ENCODE measurements at regions not wholly inside any gene's neighbourhood (a gene's known extent, or its start where the extent isn't known, plus 50 kb on each side); places are given as distances from the start of the nearest gene placed in this dataset.

DNA sequence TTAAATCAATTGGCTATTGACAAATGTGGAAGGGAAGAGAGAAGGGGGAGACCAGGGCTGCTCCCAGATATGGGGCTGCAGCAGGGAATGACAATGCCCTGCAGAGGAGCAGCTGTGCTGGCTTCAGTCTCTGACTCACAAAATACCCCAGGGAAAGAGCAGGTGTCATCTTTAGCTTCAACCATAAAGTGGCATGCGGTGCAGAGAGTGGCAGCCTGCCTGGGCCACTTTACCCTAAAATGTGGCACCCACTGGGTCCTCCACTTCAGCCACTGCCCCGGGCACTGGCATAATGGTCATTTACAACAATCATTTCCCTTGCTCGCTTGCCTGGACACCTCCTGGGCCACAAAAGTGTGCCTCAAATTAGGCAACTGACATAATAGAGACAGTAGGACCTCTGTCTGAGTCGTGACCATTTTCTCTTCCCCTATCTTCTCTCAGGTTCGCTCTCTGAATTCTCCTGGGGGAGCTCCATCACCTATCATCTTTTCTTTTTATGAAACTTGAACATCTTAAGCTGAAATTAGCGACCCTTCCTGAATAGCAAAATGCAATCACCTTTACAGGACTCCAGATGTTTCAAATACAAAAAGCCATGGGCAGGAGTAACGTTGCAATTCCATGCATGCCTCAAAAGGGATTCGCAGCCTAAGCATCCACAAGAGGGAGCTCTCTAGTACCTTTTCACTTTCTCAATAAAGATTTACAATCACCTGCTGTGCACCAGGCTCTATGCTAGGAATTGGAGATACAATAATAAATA, 179.9 kb upstream of the ATF7IP start:
- no peak overlapping the region for H3K4me3 ChIP-seq (ENCODE audit: insufficient read depth, low read depth, low read length)
- H3K9me3 ChIP-seq (ENCODE audit: control insufficient read depth, low read length): no peaks in the 10 kb centered on the region
- no peaks in the 10 kb centered on the region for H3K4me1 ChIP-seq (ENCODE audit: control insufficient read depth, insufficient read depth, low read length)
- H3K27me3 ChIP-seq (ENCODE audit: control insufficient read depth, insufficient read depth, low read length, poor library complexity, severe bottlenecking): no peaks in the 10 kb centered on the region
- 47 to 48% methylated on average over 8 of the region's 8 CpGs for WGBS, 2 experiments
- no peaks in the 10 kb centered on the region for H3K36me3 ChIP-seq (ENCODE audit: control insufficient read depth, insufficient read depth, low read length)
- H3K27ac ChIP-seq (ENCODE audit: insufficient read depth, low read depth, low read length, poor library complexity, severe bottlenecking): no peak overlapping the region

DNA sequence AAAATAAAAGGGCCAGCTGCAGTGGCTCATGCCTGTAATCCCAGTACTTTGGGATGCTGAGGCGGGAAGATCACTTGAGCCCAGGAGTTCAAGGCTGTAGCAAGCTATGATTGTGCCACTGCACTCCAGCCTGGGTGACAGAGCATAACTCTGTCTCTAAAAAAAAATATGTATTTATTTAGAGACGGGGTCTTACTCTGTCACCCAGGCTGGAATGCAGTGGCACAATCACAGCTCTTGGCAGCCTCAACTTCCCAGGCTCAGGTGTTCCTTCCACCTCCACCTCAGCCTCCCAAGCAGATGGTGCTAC, 179.3 kb upstream of the ATF7IP start:
- WGBS, 2 experiments: 62 to 69% methylated on average over 2 of the region's 2 CpGs

DNA sequence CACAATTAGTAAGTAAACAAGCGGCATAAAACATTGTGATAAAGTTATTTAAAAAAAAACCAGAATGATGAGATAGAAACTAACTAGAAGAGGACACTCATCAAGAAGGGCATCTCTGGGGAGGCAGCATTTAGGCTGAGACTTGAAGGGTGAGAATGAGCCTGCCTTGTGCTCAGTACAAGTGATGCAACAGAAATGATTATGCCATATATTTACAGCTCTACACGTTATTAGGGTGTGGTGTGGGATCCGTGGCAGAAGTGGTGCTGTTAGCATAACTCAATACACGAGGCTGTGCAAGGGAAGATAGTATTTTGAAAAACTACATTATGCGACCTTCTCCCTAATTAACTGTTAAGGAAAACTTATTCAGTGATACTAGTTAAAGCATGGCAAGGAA, 178.5 kb upstream of the ATF7IP start:
- 95 to 97% methylated on average over 5 of the region's 5 CpGs for WGBS, 2 experiments

More for the DNA sequence above, 179.3 kb upstream of the ATF7IP start:
- no peak overlapping the region for H3K27ac ChIP-seq (ENCODE audit: insufficient read depth, low read depth, low read length, poor library complexity, severe bottlenecking)
- no peaks in the 10 kb centered on the region for H3K4me1 ChIP-seq (ENCODE audit: control insufficient read depth, insufficient read depth, low read length)
- H3K9me3 ChIP-seq (ENCODE audit: control insufficient read depth, low read length): no peaks in the 10 kb centered on the region
- no peak overlapping the region for H3K4me3 ChIP-seq (ENCODE audit: insufficient read depth, low read depth, low read length)
- no peaks in the 10 kb centered on the region for H3K36me3 ChIP-seq (ENCODE audit: control insufficient read depth, insufficient read depth, low read length)
- H3K27me3 ChIP-seq (ENCODE audit: control insufficient read depth, insufficient read depth, low read length, poor library complexity, severe bottlenecking): no peaks in the 10 kb centered on the region

GRCh38 chr12:14187966-14188365, 177.5 kb upstream of the ATF7IP start:
- 96 to 97% methylated on average over 7 to 9 of the region's 9 CpGs for WGBS, 2 experiments
- H3K27ac ChIP-seq (ENCODE audit: insufficient read depth, low read depth, low read length, poor library complexity, severe bottlenecking): no peak overlapping the region
- no peaks in the 10 kb centered on the region for H3K27me3 ChIP-seq (ENCODE audit: control insufficient read depth, insufficient read depth, low read length, poor library complexity, severe bottlenecking)
- H3K36me3 ChIP-seq (ENCODE audit: control insufficient read depth, insufficient read depth, low read length): no peaks in the 10 kb centered on the region
- H3K9me3 ChIP-seq (ENCODE audit: control insufficient read depth, low read length): no peaks in the 10 kb centered on the region
- no peaks in the 10 kb centered on the region for H3K4me1 ChIP-seq (ENCODE audit: control insufficient read depth, insufficient read depth, low read length)
- H3K4me3 ChIP-seq (ENCODE audit: insufficient read depth, low read depth, low read length): no peak overlapping the region

More for the DNA sequence above, 178.5 kb upstream of the ATF7IP start:
- Histone ChIP-seq H3K4me3 (ENCODE audit: insufficient read depth, low read depth, low read length) (no peak overlapping the region), H3K36me3 (ENCODE audit: control insufficient read depth, insufficient read depth, low read length) (no peaks in the 10 kb centered on the region), H3K4me1 (ENCODE audit: control insufficient read depth, insufficient read depth, low read length) (no peaks in the 10 kb centered on the region), H3K27me3 (ENCODE audit: control insufficient read depth, insufficient read depth, low read length, poor library complexity, severe bottlenecking) (no peaks in the 10 kb centered on the region), H3K9me3 (ENCODE audit: control insufficient read depth, low read length) (no peaks in the 10 kb centered on the region), H3K27ac (ENCODE audit: insufficient read depth, low read depth, low read length, poor library complexity, severe bottlenecking) (no peak overlapping the region)

DNA sequence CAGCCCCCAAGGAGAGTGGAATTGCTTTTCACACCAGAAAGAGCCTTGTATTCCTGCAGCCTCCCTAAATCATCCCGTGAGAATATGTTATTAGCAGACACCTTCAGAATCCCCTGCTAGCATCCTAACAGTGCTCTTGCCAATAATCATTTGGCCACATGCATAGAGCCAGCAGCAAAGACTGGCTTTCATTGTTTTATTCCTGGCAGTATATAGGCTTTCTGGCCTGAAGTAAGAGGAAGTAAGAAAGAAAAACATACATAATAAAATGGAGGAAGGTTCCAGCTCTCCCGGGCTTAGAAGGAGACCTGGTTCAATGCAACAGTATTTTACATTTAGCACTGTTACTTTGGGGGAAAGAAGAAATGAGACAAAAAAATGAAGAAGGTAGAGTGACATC, 176.7 kb upstream of the ATF7IP start:
- Histone ChIP-seq H3K36me3 (ENCODE audit: control insufficient read depth, insufficient read depth, low read length) (no peaks in the 10 kb centered on the region), H3K27me3 (ENCODE audit: control insufficient read depth, insufficient read depth, low read length, poor library complexity, severe bottlenecking) (no peaks in the 10 kb centered on the region), H3K9me3 (ENCODE audit: control insufficient read depth, low read length) (no peaks in the 10 kb centered on the region), H3K4me3 (ENCODE audit: insufficient read depth, low read depth, low read length) (no peak overlapping the region), H3K27ac (ENCODE audit: insufficient read depth, low read depth, low read length, poor library complexity, severe bottlenecking) (no peak overlapping the region), H3K4me1 (ENCODE audit: control insufficient read depth, insufficient read depth, low read length) (no peaks in the 10 kb centered on the region)
- WGBS, 2 experiments: 50% methylated on average over 2 of the region's 2 CpGs

GRCh38 chr12:14190694-14191093, 174.8 kb upstream of the ATF7IP start:
- H3K36me3 ChIP-seq (ENCODE audit: control insufficient read depth, insufficient read depth, low read length): no peaks in the 10 kb centered on the region
- H3K27ac ChIP-seq (ENCODE audit: insufficient read depth, low read depth, low read length, poor library complexity, severe bottlenecking): no peak overlapping the region
- WGBS, 2 experiments: 86 to 87% methylated on average over 1 of the region's 1 CpG
- H3K4me1 ChIP-seq (ENCODE audit: control insufficient read depth, insufficient read depth, low read length): no peaks in the 10 kb centered on the region
- no peaks in the 10 kb centered on the region for H3K9me3 ChIP-seq (ENCODE audit: control insufficient read depth, low read length)
- no peaks in the 10 kb centered on the region for H3K27me3 ChIP-seq (ENCODE audit: control insufficient read depth, insufficient read depth, low read length, poor library complexity, severe bottlenecking)
- no peak overlapping the region for H3K4me3 ChIP-seq (ENCODE audit: insufficient read depth, low read depth, low read length)

GRCh38 chr12:14191612-14192011, 173.9 kb upstream of the ATF7IP start:
- Histone ChIP-seq H3K4me1 (ENCODE audit: control insufficient read depth, insufficient read depth, low read length) (no peaks in the 10 kb centered on the region), H3K27me3 (ENCODE audit: control insufficient read depth, insufficient read depth, low read length, poor library complexity, severe bottlenecking) (no peaks in the 10 kb centered on the region), H3K36me3 (ENCODE audit: control insufficient read depth, insufficient read depth, low read length) (no peaks in the 10 kb centered on the region), H3K9me3 (ENCODE audit: control insufficient read depth, low read length) (no peaks in the 10 kb centered on the region), H3K27ac (ENCODE audit: insufficient read depth, low read depth, low read length, poor library complexity, severe bottlenecking) (no peak overlapping the region), H3K4me3 (ENCODE audit: insufficient read depth, low read depth, low read length) (no peak overlapping the region)
- 91 to 96% methylated on average over 4 of the region's 4 CpGs for WGBS, 2 experiments

DNA sequence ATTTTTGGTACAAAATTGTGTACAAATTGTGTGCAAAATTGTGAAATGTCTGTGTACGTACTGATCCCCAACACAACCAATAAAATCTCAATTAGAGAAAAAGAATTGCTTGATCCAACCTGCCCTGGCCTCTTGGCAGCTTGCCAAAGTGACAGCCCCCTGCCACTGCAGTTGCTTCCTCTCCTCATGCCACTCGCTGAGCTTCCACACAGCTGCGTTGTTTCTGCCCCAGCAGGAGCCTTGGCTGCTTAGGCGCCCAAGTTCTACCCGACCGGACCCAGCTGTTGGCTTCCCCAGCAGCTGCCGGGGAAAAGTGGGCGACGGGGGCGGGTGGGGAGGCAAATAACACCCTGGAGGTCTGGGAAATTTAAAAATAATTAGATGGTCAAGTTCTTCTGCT, 171.8 kb upstream of the ATF7IP start:
- H3K36me3 ChIP-seq (ENCODE audit: control insufficient read depth, insufficient read depth, low read length): no peaks in the 10 kb centered on the region
- no peak overlapping the region for H3K27ac ChIP-seq (ENCODE audit: insufficient read depth, low read depth, low read length, poor library complexity, severe bottlenecking)
- H3K4me3 ChIP-seq (ENCODE audit: insufficient read depth, low read depth, low read length): no peak overlapping the region
- no peaks in the 10 kb centered on the region for H3K4me1 ChIP-seq (ENCODE audit: control insufficient read depth, insufficient read depth, low read length)
- no peaks in the 10 kb centered on the region for H3K9me3 ChIP-seq (ENCODE audit: control insufficient read depth, low read length)
- WGBS, 2 experiments: 33 to 36% methylated on average over 10 of the region's 10 CpGs
- no peaks in the 10 kb centered on the region for H3K27me3 ChIP-seq (ENCODE audit: control insufficient read depth, insufficient read depth, low read length, poor library complexity, severe bottlenecking)

DNA sequence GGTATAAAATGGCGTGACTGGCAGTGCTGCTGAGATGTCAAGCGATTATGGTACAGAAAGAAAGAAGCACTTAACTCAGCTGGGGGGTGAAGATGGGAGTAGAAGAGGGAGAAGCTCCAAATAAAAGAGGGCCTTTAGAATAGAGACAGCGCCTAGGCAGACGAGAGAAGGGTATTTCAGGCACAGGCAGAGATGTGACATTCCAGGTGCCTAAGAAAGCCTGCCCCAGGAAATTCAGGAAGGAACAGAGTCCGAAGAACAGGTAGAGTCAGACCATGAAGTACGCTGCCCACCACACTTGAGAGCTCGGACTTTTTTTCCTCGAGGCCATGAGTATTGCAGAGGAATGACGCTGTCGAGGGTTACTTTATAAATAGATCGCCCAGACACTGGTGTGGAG, 170.9 kb upstream of the ATF7IP start:
- 84 to 85% methylated on average over 11 of the region's 11 CpGs for WGBS, 2 experiments
- Histone ChIP-seq H3K27ac (ENCODE audit: insufficient read depth, low read depth, low read length, poor library complexity, severe bottlenecking) (no peak overlapping the region), H3K36me3 (ENCODE audit: control insufficient read depth, insufficient read depth, low read length) (no peaks in the 10 kb centered on the region), H3K4me3 (ENCODE audit: insufficient read depth, low read depth, low read length) (no peak overlapping the region), H3K27me3 (ENCODE audit: control insufficient read depth, insufficient read depth, low read length, poor library complexity, severe bottlenecking) (no peaks in the 10 kb centered on the region), H3K4me1 (ENCODE audit: control insufficient read depth, insufficient read depth, low read length) (no peaks in the 10 kb centered on the region), H3K9me3 (ENCODE audit: control insufficient read depth, low read length) (no peaks in the 10 kb centered on the region)

DNA sequence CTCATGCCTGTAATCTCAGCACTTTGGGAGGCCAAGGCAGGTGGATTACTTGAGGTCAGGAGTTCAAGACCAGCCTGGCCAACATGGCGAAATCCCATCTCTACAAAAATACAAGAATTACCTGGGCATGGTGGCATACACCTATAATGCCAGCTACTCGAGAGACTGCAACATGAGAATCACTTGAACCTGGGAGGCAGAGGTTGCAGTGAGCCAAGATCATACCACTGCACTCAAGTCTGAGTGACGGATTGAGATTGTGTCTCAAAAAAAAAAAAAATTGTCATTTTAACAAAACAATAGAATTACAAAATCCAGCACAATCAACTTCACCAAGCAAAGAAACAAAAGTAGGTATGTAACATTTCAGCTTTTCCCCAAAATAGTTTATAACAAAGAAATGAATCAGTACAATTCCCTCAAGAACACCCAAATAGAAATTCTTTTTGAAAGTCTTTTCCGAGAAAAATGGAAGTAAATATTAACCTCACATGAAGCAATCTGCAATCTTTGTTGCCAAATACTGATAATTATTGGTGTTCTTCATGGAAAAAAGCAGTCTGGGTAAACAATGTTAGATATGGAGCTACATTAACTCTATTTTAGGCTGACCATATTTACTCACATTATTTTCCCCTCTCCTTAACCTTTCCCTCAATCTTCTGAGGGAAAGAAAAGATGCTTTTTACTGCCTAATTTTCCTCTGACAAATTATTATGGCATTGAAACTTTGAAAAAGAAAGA, 165.9 kb upstream of the ATF7IP start:
- Histone ChIP-seq H3K27ac (ENCODE audit: insufficient read depth, low read depth, low read length, poor library complexity, severe bottlenecking) (no peak overlapping the region), H3K4me3 (ENCODE audit: insufficient read depth, low read depth, low read length) (no peak overlapping the region), H3K9me3 (ENCODE audit: control insufficient read depth, low read length) (no peaks in the 10 kb centered on the region), H3K36me3 (ENCODE audit: control insufficient read depth, insufficient read depth, low read length) (no peaks in the 10 kb centered on the region), H3K27me3 (ENCODE audit: control insufficient read depth, insufficient read depth, low read length, poor library complexity, severe bottlenecking) (no peaks in the 10 kb centered on the region), H3K4me1 (ENCODE audit: control insufficient read depth, insufficient read depth, low read length) (no peaks in the 10 kb centered on the region)
- WGBS, 2 experiments: 92 to 97% methylated on average over 2 to 4 of the region's 4 CpGs
